PC-3 (cell line): ENCODE measurements at regions not wholly inside any gene's neighbourhood (a gene's known extent, or its start where the extent isn't known, plus 50 kb on each side); places are given as distances from the start of the nearest gene placed in this dataset.

Source experiments
- ATAC-seq: fragments of 200-7000 bp; cut with Tn5 transposase; 2 replicates; pipeline ENCODE4 v1.9.1; 2020; ENCODE audit warnings: mild to moderate bottlenecking, moderate library complexity
- BruUV-seq: library from RNA; stranded (reverse); fragments of 400-500 nt; replicated peaks from 2 replicates; lab custom pipeline; 2021; lab: Mats Ljungman, UMichigan
- CTCF ChIA-PET: fragments of 300-600 bp; sonication (Branson Sonifier 250); formaldehyde crosslinking; loops from one replicate; lab custom pipeline; 2022; ENCODE audit warnings: antibody characterized with exemption; lab: Charles Lee
- POLR2A ChIA-PET: fragments of 300-600 bp; sonication (Branson Sonifier 250); formaldehyde crosslinking; loops from one replicate; lab custom pipeline; 2022; ENCODE audit warnings: antibody characterized with exemption; ENCODE audit not compliant: unreplicated experiment; lab: Charles Lee
- DNase-seq: peaks from one replicate; pipeline ENCODE4 v3.0.0-alpha.2; 2015
- H2AFZ ChIP-seq: fragments of 300-600 bp; sonication (generic); 2 replicates; pipeline ENCODE4 v1.6.0; 2016; ENCODE audit warnings: antibody characterized with exemption, low read length
- H3F3A ChIP-seq: fragments of 300-600 bp; sonication (generic); one replicate; pipeline ENCODE4 v1.6.0; 2017; ENCODE audit warnings: antibody characterized with exemption, low read length, control low read depth, mild to moderate bottlenecking; ENCODE audit not compliant: unreplicated experiment
- H3K27ac ChIP-seq: fragments of 300-600 bp; sonication (generic); 2 replicates; pipeline ENCODE4 v1.5.1; 2016; ENCODE audit warnings: mild to moderate bottlenecking, low read length
- H3K27me3 ChIP-seq: fragments of 300-600 bp; sonication (generic); 2 replicates; pipeline ENCODE4 v1.6.1; 2016; ENCODE audit warnings: low read length, mixed read lengths
- H3K36me3 ChIP-seq: fragments of 300-600 bp; sonication (generic); 2 replicates; pipeline ENCODE4 v1.6.1; 2016; ENCODE audit warnings: low read depth, mixed run types, low read length, mixed read lengths
- H3K4me1 ChIP-seq: fragments of 300-600 bp; sonication (generic); 2 replicates; pipeline ENCODE4 v1.5.1; 2016; ENCODE audit warnings: low read length; ENCODE audit not compliant: insufficient read depth
- H3K4me2 ChIP-seq: fragments of 300-600 bp; sonication (generic); 2 replicates; pipeline ENCODE4 v1.6.0; 2016; ENCODE audit warnings: low read length
- H3K4me3 ChIP-seq: fragments of 300-600 bp; sonication (generic); 2 replicates; pipeline ENCODE4 v1.5.1; 2016; ENCODE audit warnings: mild to moderate bottlenecking, low read length, mixed read lengths
- H3K79me2 ChIP-seq: fragments of 300-600 bp; sonication (generic); 2 replicates; pipeline ENCODE4 v1.6.1; 2017; ENCODE audit warnings: low read length, mixed read lengths
- H3K9ac ChIP-seq: fragments of 300-600 bp; sonication (generic); 2 replicates; pipeline ENCODE4 v1.6.0; 2016; ENCODE audit warnings: mild to moderate bottlenecking, low read length
- H3K9me2 ChIP-seq: fragments of 300-600 bp; sonication (generic); replicated peaks from 2 replicates; pipeline ENCODE4 v1.6.1; 2016; ENCODE audit warnings: mixed run types, low read length, mixed read lengths
- H3K9me3 ChIP-seq: fragments of 300-600 bp; sonication (generic); 2 replicates; pipeline ENCODE4 v1.6.1; 2016; ENCODE audit warnings: low read length, mixed read lengths
- H4K20me1 ChIP-seq: fragments of 300-600 bp; sonication (generic); 2 replicates; pipeline ENCODE4 v1.6.1; 2016; ENCODE audit warnings: low read length, mixed read lengths
- CTCF ChIP-seq: fragments of 300-600 bp; sonication (generic); conservative IDR thresholded peaks from 2 replicates; pipeline ENCODE4 v1.5.1; 2017; ENCODE audit warnings: antibody characterized with exemption, low read depth, mild to moderate bottlenecking, low read length
- EZH2 ChIP-seq: fragments of 300-600 bp; sonication (generic); IDR thresholded peaks from one replicate; pipeline ENCODE4 v1.6.1; 2017; ENCODE audit warnings: antibody characterized with exemption, mild to moderate bottlenecking, low read length; ENCODE audit not compliant: unreplicated experiment
- EZH2phosphoT487 ChIP-seq: fragments of 300-600 bp; sonication (generic); IDR thresholded peaks from 2 replicates; pipeline ENCODE4 v1.6.1; 2018; ENCODE audit warnings: mild to moderate bottlenecking, antibody characterized with exemption, low read length, borderline replicate concordance
- intact Hi-C: fragments of 100-400 bp; cut with micrococcal nuclease; formaldehyde crosslinking; loops from 2 replicates; pipeline ENCODE4 v1.9.0; 2023

- Histone ChIP-seq H3K9ac (no peak overlapping the region), H2AFZ (no peak overlapping the region), H3K4me2 (no peak overlapping the region), H3K9me2 (no peaks in the 10 kb centered on the region), H3K27me3 (no peaks in the 10 kb centered on the region), H3K79me2 (no peaks in the 10 kb centered on the region), H3K4me1 (no peaks in the 10 kb centered on the region), H4K20me1 (no peaks in the 10 kb centered on the region), H3K4me3 (no peak overlapping the region), H3K36me3 (no peaks in the 10 kb centered on the region), H3F3A (no peaks in the 10 kb centered on the region), H3K27ac (no peak overlapping the region), H3K9me3 (no peaks in the 10 kb centered on the region)
- CTCF ChIA-PET = no interaction called here
- no TSS peak for BruUV-seq
- DNase-seq (no peak), ATAC-seq (no peak)
- TF ChIP-seq CTCF = no peak
- no peak for TF ChIP-seq EZH2phosphoT487
- TF ChIP-seq EZH2 = no peak
- POLR2A ChIA-PET = no interaction called here
- intact Hi-C loops = no loop called here
These were observed 931.4 kb upstream of the CDH8 start for GRCh38 chr16:62967611-62968010.

- no peaks in the 10 kb centered on the region for H3F3A ChIP-seq
- H3K27ac ChIP-seq = no peak overlapping the region
- no peak overlapping the region for H3K4me3 ChIP-seq
- no peak overlapping the region for H3K4me2 ChIP-seq
- H3K9me3 ChIP-seq = no peaks in the 10 kb centered on the region
- ATAC-seq (no peak), DNase-seq (no peak)
- no peaks in the 10 kb centered on the region for H3K79me2 ChIP-seq
- no peaks in the 10 kb centered on the region for H3K9me2 ChIP-seq
- CTCF ChIA-PET = no interaction called here
- POLR2A ChIA-PET = no interaction called here
- intact Hi-C loops = no loop called here
- H3K9ac ChIP-seq = no peak overlapping the region
- H3K4me1 ChIP-seq = no peaks in the 10 kb centered on the region
- no peaks in the 10 kb centered on the region for H4K20me1 ChIP-seq
- H3K36me3 ChIP-seq = no peaks in the 10 kb centered on the region
- no TSS peak for BruUV-seq
- no peak overlapping the region for H2AFZ ChIP-seq
- H3K27me3 ChIP-seq = no peaks in the 10 kb centered on the region
- TF ChIP-seq EZH2phosphoT487 = no peak
- TF ChIP-seq EZH2 = no peak
- TF ChIP-seq CTCF = no peak
These were observed 930.9 kb upstream of the CDH8 start for GRCh38 chr16:62967163-62967562.

- Histone ChIP-seq H3K27ac (no peak overlapping the region), H3K79me2 (no peaks in the 10 kb centered on the region), H2AFZ (no peak overlapping the region), H3K4me1 (no peaks in the 10 kb centered on the region), H3F3A (no peaks in the 10 kb centered on the region), H3K4me3 (no peak overlapping the region), H3K9me3 (no peaks in the 10 kb centered on the region), H3K27me3 (no peaks in the 10 kb centered on the region), H3K9ac (no peak overlapping the region), H4K20me1 (no peaks in the 10 kb centered on the region), H3K4me2 (no peak overlapping the region), H3K36me3 (no peaks in the 10 kb centered on the region), H3K9me2 (no peaks in the 10 kb centered on the region)
- ATAC-seq (no peak), DNase-seq (no peak)
- TF ChIP-seq EZH2 (no peak), EZH2phosphoT487 (no peak), CTCF (no peak)
- ChIA-PET CTCF (no interaction called here), POLR2A (no interaction called here)
- intact Hi-C loops = no loop called here
- no TSS peak for BruUV-seq
These were observed 930.4 kb upstream of the CDH8 start for GRCh38 chr16:62966626-62967025.
